ENCODE measurements at regions not wholly inside any gene's neighbourhood (a gene's known extent, or its start where the extent isn't known, plus 50 kb on each side); places are given as distances from the start of the nearest gene placed in this dataset.

- TF ChIP-seq POLR2A (IDR thresholded peaks at IDR 0.05; ENCODE audit: low read depth, low read length), result no peak
- TF ChIP-seq POLR2AphosphoS5 (IDR thresholded peaks at IDR 0.05; ENCODE audit: low read depth, low read length), result no peak
- no peak for TF ChIP-seq TAF1 (IDR thresholded peaks at IDR 0.05; ENCODE audit: borderline replicate concordance, low read depth, low read length)
Observed at GRCh38 chr1:234710381-234710780, 100.4 kb upstream of the IRF2BP2 start.
